Testis (tissue), 2 donors: ENCODE measurements at regions not wholly inside any gene's neighbourhood (a gene's known extent, or its start where the extent isn't known, plus 50 kb on each side); places are given as distances from the start of the nearest gene placed in this dataset.

ENCODE experiments used
- CTCF ChIP-seq, 3 experiments: fragments of 450-650 bp in 2 of 3; fragments of 200-600 bp in 1 of 3; sonication (generic) in 1 of 3; IDR thresholded peaks; one replicate each; pipeline ENCODE4 v1.5.1; 2016 to 2019; ENCODE audit warnings: antibody characterized with exemption in 3 of 3, mild to moderate bottlenecking in 2 of 3, moderate library complexity in 1 of 3
- POLR2A ChIP-seq: fragments of 450-650 bp; IDR thresholded peaks from one replicate; pipeline ENCODE4 v1.6.1; 2017; ENCODE audit warnings: antibody characterized with exemption, mild to moderate bottlenecking, moderate library complexity

- no peak for TF ChIP-seq POLR2A
- TF ChIP-seq CTCF (IDR thresholded peaks at IDR 0.05) = no peak
These were observed 443.9 kb upstream of the CDH4 start for GRCh38 chr20:60808003-60808672.
